ENCODE measurements at regions not wholly inside any gene's neighbourhood (a gene's known extent, or its start where the extent isn't known, plus 50 kb on each side); places are given as distances from the start of the nearest gene placed in this dataset.
A peak's percentile ranks its signal among the peaks of the same experiment; 100 is the strongest.

DNA sequence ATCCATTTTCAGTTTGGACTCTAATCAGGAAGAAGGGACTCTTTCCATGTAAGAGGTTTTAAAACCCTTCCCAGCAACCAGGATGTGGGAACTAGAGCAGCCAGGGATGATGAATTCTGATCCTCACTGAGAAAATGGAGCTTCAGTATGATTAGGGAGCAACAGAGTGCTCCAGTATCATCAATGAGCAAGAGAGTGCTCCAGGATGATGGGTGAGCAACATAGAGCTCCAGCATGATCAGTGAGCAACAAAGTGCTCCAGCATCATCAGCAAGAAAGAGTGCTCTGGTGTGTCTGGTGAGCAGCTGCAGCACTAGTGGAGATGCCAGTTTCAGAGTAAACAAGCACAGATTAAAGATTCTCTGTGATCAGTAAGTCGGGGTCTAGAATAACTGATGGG lies 106.4 kb upstream of the LPP start:
- no peak for DNase-seq

DNA sequence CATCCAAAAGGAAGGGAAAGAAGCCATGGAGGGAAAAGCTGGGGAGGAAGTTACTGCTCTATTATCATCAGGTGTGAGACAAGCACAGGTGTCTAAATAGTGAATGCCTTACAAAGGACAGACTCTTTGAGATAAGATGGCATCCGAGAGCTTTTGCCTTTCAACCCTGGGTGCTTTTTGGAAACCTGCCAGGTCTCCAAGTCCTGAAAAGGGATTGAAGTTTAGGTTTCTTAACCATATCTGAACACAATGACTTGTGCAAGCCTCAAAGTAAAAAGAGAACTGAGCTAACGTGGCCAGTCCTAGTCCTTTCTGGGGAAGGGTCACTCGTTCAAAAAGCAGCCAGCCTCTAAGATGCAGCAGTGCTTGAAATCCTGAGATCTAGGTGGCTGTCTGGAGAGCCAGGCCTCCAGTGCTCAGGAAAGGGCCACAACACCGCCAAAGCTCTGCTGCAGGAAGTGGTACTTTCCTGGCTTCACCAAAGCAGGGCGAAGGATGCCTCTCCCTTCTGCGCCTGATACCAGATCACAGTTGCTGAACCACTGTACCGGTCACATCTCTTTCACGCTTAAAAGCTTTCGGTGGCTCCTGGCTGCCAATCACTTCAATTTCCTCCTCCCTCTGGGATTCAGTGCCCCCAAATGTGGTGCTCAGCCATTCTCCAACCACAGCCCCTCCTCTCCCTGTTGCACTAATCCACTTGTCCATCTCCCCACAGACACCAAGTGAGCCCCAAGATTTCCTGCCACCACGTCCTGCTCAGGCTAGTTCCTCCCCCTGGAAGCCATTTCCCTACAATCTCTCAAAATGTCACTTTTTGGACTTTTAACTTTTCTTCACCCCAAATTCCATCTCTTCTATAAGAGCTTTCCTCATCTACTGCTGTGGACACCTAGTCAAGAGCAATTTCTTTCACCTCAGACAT lies 104.1 kb upstream of the LPP start:
- peak; percentile 22 for DNase-seq

- no peak for DNase-seq
Observed at GRCh38 chr3:188051801-188052168, 102.2 kb upstream of the LPP start.

GRCh38 chr3:188052169-188053035 lies 101.6 kb upstream of the LPP start:
- DNase-seq: no peak

DNA sequence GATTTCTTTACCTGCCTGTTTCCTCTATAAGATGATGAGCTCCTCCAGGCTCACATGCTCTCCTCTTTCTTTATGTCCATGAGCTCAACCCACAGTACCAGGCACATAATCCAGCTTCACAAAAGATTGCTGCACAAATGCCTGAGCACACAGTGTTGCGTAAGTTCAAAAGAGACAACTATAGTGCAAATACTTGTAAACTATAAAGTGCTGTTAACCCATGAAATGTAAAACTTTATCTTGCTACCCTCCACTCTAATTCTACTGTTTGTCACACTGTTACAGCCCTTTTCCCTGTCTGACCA lies 101.0 kb upstream of the LPP start:
- DNase-seq: no peak

GRCh38 chr3:188053710-188054380 lies 100.1 kb upstream of the LPP start:
- no peak for DNase-seq

DNA sequence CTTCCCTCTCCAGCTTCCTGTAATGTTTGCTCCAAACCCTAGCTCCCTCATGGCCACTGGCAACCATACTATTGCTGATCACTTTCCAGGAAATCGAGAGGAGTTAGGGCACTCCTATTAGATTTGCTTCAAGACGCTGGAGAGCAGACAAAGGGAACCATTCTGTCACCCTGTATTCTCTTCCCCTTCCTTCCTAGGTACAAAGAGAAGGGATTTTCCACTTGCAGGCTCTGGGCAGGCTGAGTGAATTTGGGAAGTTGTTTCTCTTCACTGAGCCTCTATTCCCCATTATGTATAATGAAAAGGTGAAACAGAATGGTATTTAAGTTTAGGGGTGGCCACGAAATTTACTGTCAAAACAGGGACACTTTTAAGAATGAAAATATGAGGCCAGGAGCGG lies 99.4 kb upstream of the LPP start:
- DNase-seq: no peak

DNA sequence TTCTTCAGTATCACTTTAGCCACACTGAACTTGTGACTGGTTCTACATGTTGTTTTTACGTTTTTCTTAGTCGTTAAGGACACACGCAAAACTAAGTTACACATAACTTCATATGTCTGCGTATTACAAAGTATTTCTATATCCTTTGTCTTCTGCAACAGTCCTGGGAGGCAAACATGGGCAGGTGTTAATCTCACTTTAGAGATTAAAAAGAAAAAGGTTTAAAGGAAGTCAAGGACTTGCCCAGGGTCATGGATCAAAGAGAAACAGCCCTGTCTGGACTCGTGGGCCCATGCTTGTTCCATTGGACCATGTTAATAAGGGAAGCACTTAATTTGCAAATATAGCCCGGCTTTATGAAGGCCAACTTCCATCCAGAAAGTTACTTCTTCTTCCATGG lies 98.6 kb upstream of the LPP start:
- DNase-seq: no peak

GRCh38 chr3:188057124-188057523 lies 96.8 kb upstream of the LPP start:
- DNase-seq: no peak

DNA sequence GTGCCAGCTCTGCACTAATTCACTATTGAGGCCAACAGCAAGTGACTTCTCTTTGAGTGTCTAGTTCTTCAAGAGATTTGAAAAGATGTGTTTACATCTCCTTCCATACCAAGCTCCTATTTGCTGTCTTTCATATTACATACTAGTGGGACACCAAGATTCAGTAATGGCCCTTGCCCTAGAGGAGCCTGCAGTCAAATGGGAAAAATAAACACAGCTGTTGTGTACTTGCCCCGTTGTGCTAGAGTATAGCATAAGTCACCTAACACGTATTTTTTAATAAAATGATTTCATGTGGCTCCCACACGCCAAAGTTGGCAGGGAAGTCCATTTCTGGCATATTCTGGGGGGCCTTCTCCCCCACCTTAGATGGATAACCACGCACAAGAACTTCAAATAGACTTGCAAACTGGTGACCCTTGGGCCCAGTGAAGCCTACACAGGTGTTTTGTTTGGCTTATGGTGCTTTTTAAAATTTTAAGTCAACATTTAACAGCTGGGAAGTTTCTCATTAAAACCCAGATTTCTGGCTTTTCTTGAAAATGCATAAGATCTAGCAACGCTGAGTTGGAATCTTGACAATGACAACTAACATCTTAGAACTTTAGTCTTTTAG lies 95.3 kb upstream of the LPP start:
- no peak for DNase-seq

- no peak for DNase-seq
Observed at GRCh38 chr3:188059351-188059750, 94.6 kb upstream of the LPP start.

- DNase-seq: no peak
Observed at GRCh38 chr3:188060264-188060835, 93.6 kb upstream of the LPP start.

DNA sequence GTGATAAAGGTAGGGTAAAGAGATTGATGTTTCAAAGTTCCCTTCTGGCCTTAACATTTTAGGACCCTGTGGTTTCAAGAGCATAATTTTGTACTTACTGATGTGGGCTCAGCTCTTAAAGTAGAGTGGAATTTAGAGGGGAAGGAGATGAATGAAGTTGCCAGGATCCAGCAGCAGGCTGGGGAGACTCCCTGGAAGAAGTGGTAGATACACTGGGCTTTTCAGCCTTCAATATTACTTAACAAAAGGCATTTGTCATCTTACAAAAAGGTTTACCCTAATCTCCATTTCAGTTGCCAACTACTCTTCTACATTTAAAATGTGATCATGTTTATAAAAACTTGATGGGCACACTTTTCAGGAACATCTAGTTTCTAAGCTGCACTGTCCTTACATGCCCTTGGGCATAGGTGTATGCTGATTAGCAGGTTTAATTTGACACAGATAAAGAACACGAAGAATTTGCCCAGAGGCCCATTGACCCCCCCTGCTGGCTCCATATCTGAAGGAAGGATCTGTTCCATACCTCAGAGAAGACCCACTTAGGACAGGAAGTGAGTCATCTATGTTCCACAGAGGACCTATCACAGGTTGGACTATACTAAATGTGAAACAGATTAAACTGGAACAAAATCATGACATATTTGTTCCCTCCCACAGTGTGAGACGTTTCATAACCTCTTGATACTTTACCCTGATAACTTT lies 93.0 kb upstream of the LPP start:
- peak; percentile 32 for DNase-seq

GRCh38 chr3:188062216-188062615 lies 91.7 kb upstream of the LPP start:
- no peak for DNase-seq

GRCh38 chr3:188064831-188065493 lies 89.0 kb upstream of the LPP start:
- no peak for DNase-seq

GRCh38 chr3:188066141-188066540 lies 87.8 kb upstream of the LPP start:
- DNase-seq: no peak

DNA sequence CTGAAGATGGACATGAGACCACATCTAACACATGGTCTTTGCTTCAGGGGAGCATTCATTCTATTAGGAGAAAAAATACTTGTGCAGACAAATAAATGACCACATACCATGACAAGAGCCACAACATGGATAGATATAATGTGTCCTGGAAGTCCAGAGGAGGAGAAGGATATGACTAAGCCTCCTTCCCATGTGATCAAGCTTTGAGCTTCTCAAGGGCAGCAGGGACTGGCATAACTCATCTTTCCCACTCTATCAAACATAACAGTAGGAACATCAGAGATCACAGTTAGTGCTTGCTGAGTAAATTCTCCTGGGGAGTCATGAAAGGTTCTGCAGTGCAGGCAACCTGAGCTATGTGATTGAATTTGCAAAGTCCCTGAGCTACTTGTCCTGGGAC lies 86.0 kb upstream of the LPP start:
- no peak for DNase-seq

DNA sequence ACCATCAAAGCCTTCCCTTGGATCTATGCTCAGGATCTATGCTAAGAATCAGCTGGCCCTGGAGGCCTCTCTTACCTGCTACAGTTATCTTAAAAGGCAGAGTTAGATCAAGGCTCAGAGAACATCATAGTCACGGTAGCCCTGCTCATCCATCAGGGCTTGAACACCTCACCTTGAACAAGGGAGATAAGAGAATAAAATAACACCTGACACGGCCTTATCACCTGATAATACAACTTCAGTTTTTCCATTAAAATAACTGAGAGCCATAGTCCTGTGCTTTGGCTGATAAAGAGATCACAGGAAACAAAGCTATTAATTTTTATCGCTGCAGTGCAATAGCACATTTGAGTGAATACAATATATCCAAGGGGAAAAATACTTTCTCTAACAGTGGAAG lies 85.6 kb upstream of the LPP start:
- DNase-seq: no peak

DNA sequence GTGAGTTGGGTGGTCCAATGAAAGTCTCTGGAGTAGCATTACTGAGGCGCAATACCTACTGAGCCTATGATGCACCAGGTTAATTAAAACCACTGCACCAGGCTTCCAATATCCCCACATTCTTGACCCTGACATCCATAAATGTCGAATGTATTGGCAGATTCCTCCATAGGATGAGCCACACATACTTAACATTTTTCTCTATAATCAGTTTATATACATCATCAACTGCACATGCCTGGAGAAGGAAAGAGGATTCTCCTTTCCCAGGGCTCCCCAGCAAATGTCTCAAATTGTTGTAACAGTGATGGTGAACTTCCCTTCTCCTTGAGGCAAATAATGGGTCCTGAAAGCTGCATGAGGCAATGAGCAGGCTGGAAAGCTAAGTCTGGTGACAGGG lies 82.3 kb upstream of the LPP start:
- DNase-seq: no peak

DNA sequence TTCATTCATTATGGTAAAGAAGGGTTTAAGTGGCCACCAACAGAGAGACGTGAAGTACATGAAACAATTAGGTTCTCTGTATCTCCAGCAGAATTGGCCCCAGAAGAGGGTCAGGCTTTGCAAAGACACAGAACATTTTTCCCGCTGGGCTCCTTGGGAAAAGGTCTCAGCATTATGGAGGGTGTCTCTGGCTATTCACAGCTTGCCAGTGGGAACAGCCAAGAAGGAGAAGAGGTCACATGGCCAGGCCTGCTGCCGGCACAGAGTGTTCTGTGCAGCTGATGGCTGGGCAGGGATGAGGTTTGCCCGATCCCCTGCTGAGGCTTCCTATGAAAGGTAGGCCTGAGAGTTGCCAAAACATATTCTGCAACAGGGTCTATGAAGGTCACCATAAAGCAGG lies 77.8 kb upstream of the LPP start:
- DNase-seq: no peak

DNA sequence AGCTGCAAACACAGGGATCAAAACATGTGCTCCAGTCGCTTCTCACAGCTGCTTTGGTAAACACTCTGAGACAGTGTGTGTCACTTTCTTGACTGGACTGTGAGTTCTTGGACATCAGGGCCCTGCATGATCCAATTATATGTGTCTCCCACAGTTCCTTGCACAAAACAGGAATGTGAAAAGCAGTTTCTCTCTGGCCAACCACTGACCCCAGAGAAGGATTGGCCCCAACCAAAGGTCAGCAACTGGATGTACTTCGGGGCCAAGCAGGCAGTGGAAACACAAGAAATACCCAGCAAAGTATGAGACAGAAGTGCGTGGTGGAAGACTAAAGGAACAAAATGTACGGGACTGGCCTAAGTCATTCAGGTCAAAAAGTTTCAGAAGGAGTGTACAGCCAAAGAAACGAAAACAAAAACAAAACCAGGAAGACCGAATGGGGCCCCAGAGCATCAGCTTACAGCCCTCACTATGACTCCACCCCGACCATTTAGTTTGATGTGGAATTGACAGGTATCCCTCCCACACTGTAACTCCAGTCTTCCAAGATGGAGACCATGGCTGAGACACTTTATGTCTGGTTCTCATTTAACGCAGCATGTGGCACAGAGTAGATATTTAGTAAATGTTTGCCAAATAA lies 76.7 kb upstream of the LPP start:
- DNase-seq: no peak
